Lung (tissue), 11 donors: ENCODE measurements at regions not wholly inside any gene's neighbourhood (a gene's known extent, or its start where the extent isn't known, plus 50 kb on each side); places are given as distances from the start of the nearest gene placed in this dataset.

Experiments used
- ATAC-seq: fragments of 200-7000 bp; cut with Tn5 transposase; one replicate; pipeline ENCODE4 v1.9.1; 2020; ENCODE audit warnings: moderate number of reproducible peaks; ENCODE audit not compliant: insufficient read depth, low FRiP score
- DNase-seq, 3 donors: peaks; one replicate each; pipeline ENCODE4 v3.0.0-alpha.2; 2013 to 2017
- H3K27ac ChIP-seq, 2 donors: one replicate each; pipeline ENCODE4 v1.5.1; 2013; ENCODE audit warnings: mild to moderate bottlenecking in 2 of 2, moderate library complexity in 2 of 2, control low read depth in 1 of 2, inconsistent platforms in 1 of 2, low read depth in 1 of 2, low read length in 1 of 2
- H3K27me3 ChIP-seq, 3 donors: one replicate each; pipeline ENCODE4 v1.5.1; 2013; ENCODE audit warnings: low read length in 2 of 3; ENCODE audit not compliant: control insufficient read depth in 3 of 3, insufficient read depth in 3 of 3
- H3K36me3 ChIP-seq, 4 donors: one replicate each; pipeline ENCODE4 v1.5.1; 2013; ENCODE audit warnings: low read length in 4 of 4, mild to moderate bottlenecking in 1 of 4, moderate library complexity in 1 of 4; ENCODE audit not compliant: control insufficient read depth in 4 of 4, insufficient read depth in 4 of 4
- H3K4me1 ChIP-seq, 5 donors: one replicate each; pipeline ENCODE4 v1.5.1; 2013; ENCODE audit warnings: low read length in 5 of 5, mild to moderate bottlenecking in 2 of 5, moderate library complexity in 1 of 5; ENCODE audit not compliant: control insufficient read depth in 5 of 5, insufficient read depth in 5 of 5
- H3K4me3 ChIP-seq: one replicate; pipeline ENCODE4 v1.5.1; 2013; ENCODE audit warnings: mild to moderate bottlenecking, control low read depth, moderate library complexity
- H3K9ac ChIP-seq, 2 donors: one replicate each; pipeline ENCODE4 v1.5.1; 2013; ENCODE audit warnings: low read length in 2 of 2, control low read depth in 1 of 2; ENCODE audit not compliant: insufficient read depth in 1 of 2
- H3K9me3 ChIP-seq, 4 donors: one replicate each; pipeline ENCODE4 v1.5.1; 2013; ENCODE audit warnings: low read length in 3 of 4, mild to moderate bottlenecking in 1 of 4, moderate library complexity in 1 of 4; ENCODE audit not compliant: control insufficient read depth in 4 of 4, insufficient read depth in 3 of 4
- WGBS, 2 donors: extraction: QIAGEN DNeasy Blood & Tissue Kit; methylation state at CpG; one replicate each; pipeline ENCODE4 v1.1.7; 2013; 5-methylcytosine and 5-hydroxymethylcytosine counted together
- TF ChIP-seq, protein P1 (sequence below): IDR thresholded peaks from 2 replicates; pipeline ENCODE4 v1.5.1; 2012; ENCODE audit warnings: mild to moderate bottlenecking; ENCODE audit errors: control extremely low read depth, extremely low read depth
- donor health status: control.
- donor health status: control.
- donor health status: Bipolar disorder and iron deficiency.
- donor health status: healthy.
- donor health status: DM: yes; HTN: yes; CAD: no.

GRCh38 chr22:48259991-48260670 lies 1497.7 kb downstream of the TBC1D22A start:
- Histone ChIP-seq H3K27me3 (peaks cover 0 to 5% (median 0%) of the 10 kb centered on the region in 3 donors), H3K4me3 (no peak overlapping the region), H3K4me1 (peaks cover 0 to 18% (median 0%) of the 10 kb centered on the region in 5 donors), H3K9ac (no peak overlapping the region), H3K9me3 (peaks cover 0 to 4% (median 0%) of the 10 kb centered on the region in 4 donors), H3K36me3 (no peaks in the 10 kb centered on the region), H3K27ac (no peak overlapping the region)
- 93 to 95% methylated on average over 8 of the region's 8 CpGs for whole genome bisulfite sequencing, 2 donors
- ATAC-seq (no peak), DNase-seq (no peak)
- TF ChIP-seq, protein P1, sequence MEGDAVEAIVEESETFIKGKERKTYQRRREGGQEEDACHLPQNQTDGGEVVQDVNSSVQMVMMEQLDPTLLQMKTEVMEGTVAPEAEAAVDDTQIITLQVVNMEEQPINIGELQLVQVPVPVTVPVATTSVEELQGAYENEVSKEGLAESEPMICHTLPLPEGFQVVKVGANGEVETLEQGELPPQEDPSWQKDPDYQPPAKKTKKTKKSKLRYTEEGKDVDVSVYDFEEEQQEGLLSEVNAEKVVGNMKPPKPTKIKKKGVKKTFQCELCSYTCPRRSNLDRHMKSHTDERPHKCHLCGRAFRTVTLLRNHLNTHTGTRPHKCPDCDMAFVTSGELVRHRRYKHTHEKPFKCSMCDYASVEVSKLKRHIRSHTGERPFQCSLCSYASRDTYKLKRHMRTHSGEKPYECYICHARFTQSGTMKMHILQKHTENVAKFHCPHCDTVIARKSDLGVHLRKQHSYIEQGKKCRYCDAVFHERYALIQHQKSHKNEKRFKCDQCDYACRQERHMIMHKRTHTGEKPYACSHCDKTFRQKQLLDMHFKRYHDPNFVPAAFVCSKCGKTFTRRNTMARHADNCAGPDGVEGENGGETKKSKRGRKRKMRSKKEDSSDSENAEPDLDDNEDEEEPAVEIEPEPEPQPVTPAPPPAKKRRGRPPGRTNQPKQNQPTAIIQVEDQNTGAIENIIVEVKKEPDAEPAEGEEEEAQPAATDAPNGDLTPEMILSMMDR, result no peak

DNA sequence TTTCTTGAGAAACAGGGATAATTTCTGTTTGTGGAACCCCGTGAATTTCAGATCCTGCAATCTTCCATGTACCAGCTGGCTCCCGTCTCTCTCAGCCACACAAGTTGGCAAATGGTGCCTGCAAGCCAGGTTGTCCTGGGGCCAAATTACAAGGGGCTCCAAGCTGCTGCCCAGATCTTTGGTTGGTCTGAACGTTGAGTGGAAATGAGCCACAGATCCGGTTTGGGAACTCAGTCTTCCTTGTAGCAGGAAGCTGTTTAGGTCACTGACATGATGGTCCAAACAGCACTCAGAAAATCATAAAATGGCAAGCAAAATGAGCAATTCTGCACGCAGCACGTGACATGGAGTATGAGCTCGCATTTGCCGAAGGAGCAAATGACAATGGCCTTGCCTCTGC lies 1496.4 kb downstream of the TBC1D22A start:
- Histone ChIP-seq H3K9ac (no peak overlapping the region), H3K9me3 (peaks cover 0 to 4% (median 0%) of the 10 kb centered on the region in 4 donors), H3K27ac (no peak overlapping the region), H3K4me1 (peaks cover 0 to 23% (median 3%) of the 10 kb centered on the region in 5 donors), H3K27me3 (peaks cover 0 to 5% (median 0%) of the 10 kb centered on the region in 3 donors), H3K36me3 (no peaks in the 10 kb centered on the region), H3K4me3 (no peak overlapping the region)
- 76 to 82% methylated on average over 8 of the region's 8 CpGs for WGBS, 2 donors
- TF ChIP-seq, protein P1, result no peak
- DNase-seq (peak; percentile 37 to 55 (median 40)), ATAC-seq (no peak)

DNA sequence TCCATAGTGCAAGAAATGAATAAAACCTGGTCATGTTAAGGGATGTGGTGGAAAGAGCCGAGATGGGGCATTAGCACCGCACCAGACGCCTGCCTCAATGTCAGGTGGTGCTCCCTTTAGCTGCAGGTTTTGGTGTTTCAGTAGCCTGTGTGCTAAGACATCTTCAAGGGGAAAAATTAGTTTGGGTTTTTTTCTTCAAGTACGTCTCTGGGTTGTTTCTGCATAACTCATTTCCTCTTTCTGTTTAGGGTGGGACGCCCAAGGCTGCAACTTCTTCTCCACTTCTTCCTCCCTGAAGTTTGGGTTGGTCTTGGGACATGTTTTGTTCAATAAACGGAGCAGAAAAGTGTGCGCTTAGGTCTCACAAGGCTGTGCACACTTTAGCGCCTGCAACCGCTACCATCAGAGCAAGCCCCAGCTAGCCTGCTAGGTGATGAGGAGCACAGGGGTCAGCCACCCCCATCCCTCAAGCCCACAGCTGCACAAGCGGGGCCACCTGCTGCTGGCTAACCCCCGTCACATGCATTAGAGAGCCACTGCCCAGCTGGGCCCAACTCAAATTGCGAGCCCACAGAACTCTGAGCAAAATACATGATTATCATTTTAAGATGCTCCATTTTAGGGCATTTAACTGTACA lies 1495.7 kb downstream of the TBC1D22A start:
- TF ChIP-seq, protein P1, result no peak
- no peak overlapping the region for H3K9ac ChIP-seq
- no peaks in the 10 kb centered on the region for H3K36me3 ChIP-seq
- no peak for DNase-seq
- H3K4me1 ChIP-seq, result peaks cover 0 to 23% (median 3%) of the 10 kb centered on the region in 5 donors
- no peak overlapping the region for H3K4me3 ChIP-seq
- no peak overlapping the region for H3K27ac ChIP-seq
- ATAC-seq, result no peak
- peaks cover 0 to 4% (median 0%) of the 10 kb centered on the region in 4 donors for H3K9me3 ChIP-seq
- peaks cover 0 to 5% (median 0%) of the 10 kb centered on the region in 3 donors for H3K27me3 ChIP-seq
- WGBS, 2 donors, result 67 to 72% methylated on average over 12 of the region's 12 CpGs
